SK-N-SH treated with all-trans-retinoic acid at 6 μM for 48 hours (cell line): ENCODE measurements at regions not wholly inside any gene's neighbourhood (a gene's known extent, or its start where the extent isn't known, plus 50 kb on each side); places are given as distances from the start of the nearest gene placed in this dataset.

Experiments
- ATAC-seq: fragments of 200-7000 bp; cut with Tn5 transposase; 3 replicates; pipeline ENCODE4 v1.9.1; 2020; ENCODE audit warnings: mild to moderate bottlenecking, moderate library complexity
- ARNTL ChIP-seq: fragments of 450-650 bp; formaldehyde crosslinking; IDR thresholded peaks from 2 replicates; pipeline ENCODE4 v1.5.0; 2020; ENCODE audit warnings: low read depth, mild to moderate bottlenecking, moderate library complexity, borderline replicate concordance
- BACH2 ChIP-seq: fragments of 250-450 bp; sonication (Bioruptor Pico); IDR thresholded peaks from 2 replicates; pipeline ENCODE4 v1.9.0; 2021; ENCODE audit warnings: mild to moderate bottlenecking, borderline replicate concordance
- CREB5 ChIP-seq: fragments of 250-450 bp; sonication (Bioruptor Pico); IDR thresholded peaks from 2 replicates; pipeline ENCODE4 v1.5.1; 2020; ENCODE audit warnings: low read depth, mild to moderate bottlenecking, moderate library complexity
- CSDC2 ChIP-seq: fragments of 250-450 bp; sonication (Bioruptor Pico); IDR thresholded peaks from 2 replicates; pipeline ENCODE4 v1.5.0; 2020; ENCODE audit warnings: mild to moderate bottlenecking, moderate library complexity
- CSRNP3 ChIP-seq: fragments of 250-450 bp; sonication (Bioruptor Pico); IDR thresholded peaks from 2 replicates; pipeline ENCODE4 v1.5.1; 2021; ENCODE audit warnings: mild to moderate bottlenecking, moderate library complexity
- ESRRG ChIP-seq: fragments of 250-450 bp; sonication (Bioruptor Pico); IDR thresholded peaks from 2 replicates; pipeline ENCODE4 v1.6.1; 2021; ENCODE audit warnings: mild to moderate bottlenecking
- OSR1 ChIP-seq: fragments of 250-450 bp; sonication (Bioruptor Pico); IDR thresholded peaks from 2 replicates; pipeline ENCODE4 v1.8.0; 2022; ENCODE audit warnings: moderate library complexity, mild to moderate bottlenecking, inconsistent platforms
- PATZ1 ChIP-seq: fragments of 250-450 bp; sonication (Bioruptor Pico); IDR thresholded peaks from 2 replicates; pipeline ENCODE4 v1.8.0; 2020; ENCODE audit warnings: mild to moderate bottlenecking, moderate library complexity, borderline replicate concordance
- RARB ChIP-seq: fragments of 250-450 bp; sonication (Bioruptor Pico); IDR thresholded peaks from 2 replicates; pipeline ENCODE4 v1.8.0; 2021; ENCODE audit warnings: mild to moderate bottlenecking, moderate library complexity
- TCF4 ChIP-seq: fragments of 250-450 bp; sonication (Bioruptor Pico); IDR thresholded peaks from 2 replicates; pipeline ENCODE4 v1.8.0; 2021; ENCODE audit warnings: mild to moderate bottlenecking, moderate library complexity, borderline replicate concordance
- TOX ChIP-seq: fragments of 250-450 bp; sonication (Bioruptor Pico); IDR thresholded peaks from 2 replicates; pipeline ENCODE4 v1.8.0; 2021; ENCODE audit warnings: mild to moderate bottlenecking, moderate library complexity, borderline replicate concordance
- TSHZ2 ChIP-seq: fragments of 250-450 bp; sonication (Bioruptor Pico); IDR thresholded peaks from 2 replicates; pipeline ENCODE4 v1.5.0; 2020; ENCODE audit warnings: mild to moderate bottlenecking, moderate library complexity
- ZFP3 ChIP-seq: fragments of 250-450 bp; sonication (Bioruptor Pico); IDR thresholded peaks from 2 replicates; pipeline ENCODE4 v1.5.0; 2020; ENCODE audit warnings: mild to moderate bottlenecking, moderate library complexity
- ZFP30 ChIP-seq: fragments of 450-650 bp; formaldehyde crosslinking; IDR thresholded peaks from 2 replicates; pipeline ENCODE4 v1.5.0; 2022; ENCODE audit warnings: mild to moderate bottlenecking, moderate library complexity
- ZNF565 ChIP-seq: fragments of 450-650 bp; formaldehyde crosslinking; conservative IDR thresholded peaks from 2 replicates; pipeline ENCODE4 v1.5.0; 2020; ENCODE audit warnings: low read depth, mild to moderate bottlenecking, moderate library complexity
- ZNF70 ChIP-seq: fragments of 450-650 bp; formaldehyde crosslinking; IDR thresholded peaks from 2 replicates; pipeline ENCODE4 v1.5.0; 2020; ENCODE audit warnings: mild to moderate bottlenecking, moderate library complexity
- ZNF8 ChIP-seq: fragments of 450-650 bp; formaldehyde crosslinking; IDR thresholded peaks from 2 replicates; pipeline ENCODE4 v1.5.0; 2020; ENCODE audit warnings: mild to moderate bottlenecking, moderate library complexity

GRCh38 chr14:85037411-85037810 is 492.5 kb upstream of the FLRT2 start:
- TF ChIP-seq TSHZ2 (CRISPR knock-in tag): no peak
- no peak for TF ChIP-seq RARB (CRISPR knock-in tag)
- TF ChIP-seq ZNF70: no peak
- no peak for TF ChIP-seq PATZ1 (CRISPR knock-in tag)
- TF ChIP-seq ZNF565 (CRISPR knock-in tag): no peak
- no peak for TF ChIP-seq CREB5
- no peak for TF ChIP-seq CSDC2 (CRISPR knock-in tag)
- no peak for TF ChIP-seq BACH2
- no peak for TF ChIP-seq ZFP30 (CRISPR knock-in tag)
- no peak for TF ChIP-seq CSRNP3 (CRISPR knock-in tag)
- TF ChIP-seq ZNF8 (CRISPR knock-in tag): no peak
- TF ChIP-seq ZFP3 (CRISPR knock-in tag): no peak
- no peak for ATAC-seq

- TF ChIP-seq ARNTL (no peak), PATZ1 (CRISPR knock-in tag) (no peak), TOX (CRISPR knock-in tag) (no peak)
- ATAC-seq: no peak
Measured at GRCh38 chr14:85038526-85039352, 491.2 kb upstream of the FLRT2 start.

GRCh38 chr14:85039353-85039626 is 490.7 kb upstream of the FLRT2 start:
- TF ChIP-seq ESRRG (CRISPR knock-in tag) (no peak), PATZ1 (CRISPR knock-in tag) (no peak), OSR1 (no peak), TCF4 (no peak), ZFP3 (CRISPR knock-in tag) (no peak)

More at GRCh38 chr14:85039353-85039626, 490.7 kb upstream of the FLRT2 start:
- no peak for ATAC-seq
